Loucy (cell line): ENCODE measurements at regions not wholly inside any gene's neighbourhood (a gene's known extent, or its start where the extent isn't known, plus 50 kb on each side); places are given as distances from the start of the nearest gene placed in this dataset.

Experiments
- H2AFZ ChIP-seq: fragments of 200-600 bp; sonication (generic); 2 replicates; pipeline ENCODE4 v1.6.0; 2016; ENCODE audit warnings: antibody characterized with exemption, mild to moderate bottlenecking, low read length, moderate library complexity
- H3F3A ChIP-seq: fragments of 200-600 bp; 2 replicates; pipeline ENCODE4 v1.6.0; 2016; ENCODE audit warnings: antibody characterized with exemption, low read depth, mild to moderate bottlenecking
- H3K27me3 ChIP-seq: fragments of 200-600 bp; sonication (generic); 2 replicates; pipeline ENCODE4 v1.6.1; 2014; ENCODE audit warnings: low read length, mild to moderate bottlenecking; ENCODE audit not compliant: insufficient read depth, poor library complexity, severe bottlenecking
- H3K36me3 ChIP-seq: fragments of 200-600 bp; sonication (generic); 2 replicates; pipeline ENCODE4 v1.6.1; 2016; ENCODE audit warnings: low read length; ENCODE audit not compliant: insufficient read depth
- H3K4me1 ChIP-seq: fragments of 200-600 bp; sonication (generic); 2 replicates; pipeline ENCODE4 v1.5.1; 2014; ENCODE audit warnings: low read length, mild to moderate bottlenecking; ENCODE audit not compliant: insufficient read depth, poor library complexity, severe bottlenecking
- H3K4me2 ChIP-seq: fragments of 200-600 bp; sonication (generic); 2 replicates; pipeline ENCODE4 v1.6.0; 2014; ENCODE audit warnings: antibody characterized with exemption, low read length, low read depth, mild to moderate bottlenecking; ENCODE audit not compliant: poor library complexity, severe bottlenecking
- H3K4me3 ChIP-seq: fragments of 200-600 bp; sonication (generic); 2 replicates; pipeline ENCODE4 v1.5.1; 2014; ENCODE audit warnings: low read length, mild to moderate bottlenecking, mixed read lengths; ENCODE audit not compliant: poor library complexity, severe bottlenecking
- H3K79me2 ChIP-seq: fragments of 200-600 bp; sonication (generic); 2 replicates; pipeline ENCODE4 v1.6.1; 2014; ENCODE audit warnings: low read length; ENCODE audit not compliant: insufficient read depth
- H3K9ac ChIP-seq: fragments of 200-600 bp; sonication (generic); 2 replicates; pipeline ENCODE4 v1.6.0; 2014; ENCODE audit warnings: mild to moderate bottlenecking, low read depth, low read length, moderate library complexity; ENCODE audit not compliant: poor library complexity, severe bottlenecking
- H3K9me2 ChIP-seq: fragments of 200-600 bp; sonication (generic); replicated peaks from 2 replicates; pipeline ENCODE4 v1.6.1; 2016; ENCODE audit warnings: low read depth, low read length, mixed read lengths
- H3K9me3 ChIP-seq: fragments of 200-600 bp; sonication (generic); 2 replicates; pipeline ENCODE4 v1.6.1; 2014; ENCODE audit warnings: mild to moderate bottlenecking, antibody characterized with exemption, low read length, low read depth; ENCODE audit not compliant: insufficient read depth
- H4K20me1 ChIP-seq: fragments of 200-600 bp; sonication (generic); 2 replicates; pipeline ENCODE4 v1.6.0; 2014; ENCODE audit warnings: antibody characterized with exemption, low read length, mild to moderate bottlenecking; ENCODE audit not compliant: insufficient read depth, poor library complexity, severe bottlenecking
- CTCF ChIP-seq: fragments of 200-600 bp; sonication (generic); conservative IDR thresholded peaks from 2 replicates; pipeline ENCODE4 v1.5.1; 2014; ENCODE audit warnings: mild to moderate bottlenecking, antibody characterized with exemption, low read length
- EZH2phosphoT487 ChIP-seq: fragments of 200-600 bp; IDR thresholded peaks from 2 replicates; pipeline ENCODE4 v1.6.1; 2018; ENCODE audit warnings: antibody characterized with exemption, mild to moderate bottlenecking, moderate library complexity, borderline replicate concordance

- Histone ChIP-seq H3K4me3 (no peak overlapping the region), H3K9me2 (no peaks in the 10 kb centered on the region), H3K27me3 (no peaks in the 10 kb centered on the region), H3K9ac (no peak overlapping the region), H3K4me2 (no peak overlapping the region), H4K20me1 (no peaks in the 10 kb centered on the region), H3K4me1 (peaks cover 4% of the 10 kb centered on the region), H3K9me3 (peaks cover 7% of the 10 kb centered on the region), H2AFZ (no peak overlapping the region), H3K36me3 (no peaks in the 10 kb centered on the region), H3F3A (no peaks in the 10 kb centered on the region), H3K79me2 (no peaks in the 10 kb centered on the region)
- no peak for TF ChIP-seq EZH2phosphoT487
- no peak for TF ChIP-seq CTCF
Measured at GRCh38 chr4:98722000-98722399, 63.6 kb upstream of the TSPAN5 start.

- H3K4me2 ChIP-seq = no peak overlapping the region
- H3K79me2 ChIP-seq = no peaks in the 10 kb centered on the region
- peaks cover 4% of the 10 kb centered on the region for H3K4me1 ChIP-seq
Measured at GRCh38 chr4:98720871-98721480, 62.6 kb upstream of the TSPAN5 start.

GRCh38 chr4:98716796-98717195 is 58.4 kb upstream of the TSPAN5 start:
- Histone ChIP-seq H4K20me1 (no peaks in the 10 kb centered on the region), H3K9me3 (peaks cover 7% of the 10 kb centered on the region), H3F3A (no peaks in the 10 kb centered on the region), H3K4me3 (no peak overlapping the region), H3K36me3 (no peaks in the 10 kb centered on the region), H3K79me2 (no peaks in the 10 kb centered on the region), H3K9ac (no peak overlapping the region), H3K27me3 (no peaks in the 10 kb centered on the region), H3K4me2 (no peak overlapping the region), H3K4me1 (peaks cover 4% of the 10 kb centered on the region), H3K9me2 (no peaks in the 10 kb centered on the region), H2AFZ (no peak overlapping the region)
- TF ChIP-seq EZH2phosphoT487 (no peak), CTCF (no peak)

More at GRCh38 chr4:98720871-98721480, 62.6 kb upstream of the TSPAN5 start:
- H3K36me3 ChIP-seq = no peaks in the 10 kb centered on the region
- H3K9me2 ChIP-seq = no peaks in the 10 kb centered on the region
- H3K9ac ChIP-seq = no peak overlapping the region
- H3K27me3 ChIP-seq = no peaks in the 10 kb centered on the region
- TF ChIP-seq EZH2phosphoT487 (no peak), CTCF (no peak)
- H3K4me3 ChIP-seq = no peak overlapping the region
- H2AFZ ChIP-seq = no peak overlapping the region
- H3K9me3 ChIP-seq = peaks cover 7% of the 10 kb centered on the region
- no peaks in the 10 kb centered on the region for H3F3A ChIP-seq
- H4K20me1 ChIP-seq = no peaks in the 10 kb centered on the region
